Liver (tissue), 3 donors: ENCODE measurements at regions not wholly inside any gene's neighbourhood (a gene's known extent, or its start where the extent isn't known, plus 50 kb on each side); places are given as distances from the start of the nearest gene placed in this dataset.

ENCODE experiments used
- ATF3 ChIP-seq: IDR thresholded peaks from 2 replicates; pipeline ENCODE4 v1.6.1; 2016; ENCODE audit warnings: antibody characterized with exemption
- FOXA1 ChIP-seq: IDR thresholded peaks from 2 replicates; pipeline ENCODE4 v1.6.1; 2016; ENCODE audit warnings: antibody characterized with exemption
- GABPA ChIP-seq, 2 donors: IDR thresholded peaks in 1 of 2; conservative IDR thresholded peaks in 1 of 2; 2 replicates each; pipeline ENCODE4 v1.6.1; 2016; ENCODE audit warnings: antibody characterized with exemption in 2 of 2, mild to moderate bottlenecking in 1 of 2, moderate library complexity in 1 of 2
- HNF4A ChIP-seq, 2 donors: conservative IDR thresholded peaks; 2 replicates each; pipeline ENCODE4 v1.6.1; 2016; ENCODE audit warnings: antibody characterized with exemption in 2 of 2, mild to moderate bottlenecking in 2 of 2
- JUND ChIP-seq, 2 donors: IDR thresholded peaks; 2 replicates each; pipeline ENCODE4 v1.6.1; 2016; ENCODE audit warnings: antibody characterized with exemption in 2 of 2
- RAD21 ChIP-seq, 2 donors: IDR thresholded peaks; 2 replicates each; pipeline ENCODE4 v1.6.1; 2016; ENCODE audit warnings: antibody characterized with exemption in 2 of 2, mild to moderate bottlenecking in 2 of 2
- RXRA ChIP-seq, 2 donors: IDR thresholded peaks; 2 replicates each; pipeline ENCODE4 v1.6.1; 2017 to 2018; ENCODE audit warnings: antibody characterized with exemption in 2 of 2, mild to moderate bottlenecking in 1 of 2
- SP1 ChIP-seq: IDR thresholded peaks from 2 replicates; pipeline ENCODE4 v1.6.1; 2018; ENCODE audit warnings: antibody characterized with exemption, mild to moderate bottlenecking
- TAF1 ChIP-seq: conservative IDR thresholded peaks from 2 replicates; pipeline ENCODE4 v1.6.1; 2016; ENCODE audit warnings: antibody characterized with exemption, mild to moderate bottlenecking
- YY1 ChIP-seq: IDR thresholded peaks from 2 replicates; pipeline ENCODE4 v1.6.1; 2016; ENCODE audit warnings: antibody characterized with exemption, mild to moderate bottlenecking
- ZBTB33 ChIP-seq: IDR thresholded peaks from 2 replicates; pipeline ENCODE4 v1.6.1; 2016; ENCODE audit warnings: antibody characterized with exemption
- TF ChIP-seq, protein P1 (sequence below): fragments of 150-350 bp; IDR thresholded peaks from 2 replicates; pipeline ENCODE4 v1.5.1; 2017; ENCODE audit warnings: improper control_type of control experiment, low read depth, low read length; ENCODE audit not compliant: missing input control
- TF ChIP-seq, protein P2 (sequence below): IDR thresholded peaks from 2 replicates; pipeline ENCODE4 v1.6.1; 2016; ENCODE audit warnings: antibody characterized with exemption
- TF ChIP-seq, protein P3 (sequence below): IDR thresholded peaks from 2 replicates; pipeline ENCODE4 v1.6.1; 2016; ENCODE audit warnings: antibody characterized with exemption, mild to moderate bottlenecking
- donor health status: healthy.
- donor health status: healthy.

GRCh38 chr3:148535001-148535400 lies 162.7 kb upstream of the AGTR1 start:
- no peak for TF ChIP-seq GABPA (IDR thresholded peaks at IDR 0.05 in 1 of 2, conservative IDR thresholded peaks at IDR 0.05 in 1 of 2)
- TF ChIP-seq, protein P1, sequence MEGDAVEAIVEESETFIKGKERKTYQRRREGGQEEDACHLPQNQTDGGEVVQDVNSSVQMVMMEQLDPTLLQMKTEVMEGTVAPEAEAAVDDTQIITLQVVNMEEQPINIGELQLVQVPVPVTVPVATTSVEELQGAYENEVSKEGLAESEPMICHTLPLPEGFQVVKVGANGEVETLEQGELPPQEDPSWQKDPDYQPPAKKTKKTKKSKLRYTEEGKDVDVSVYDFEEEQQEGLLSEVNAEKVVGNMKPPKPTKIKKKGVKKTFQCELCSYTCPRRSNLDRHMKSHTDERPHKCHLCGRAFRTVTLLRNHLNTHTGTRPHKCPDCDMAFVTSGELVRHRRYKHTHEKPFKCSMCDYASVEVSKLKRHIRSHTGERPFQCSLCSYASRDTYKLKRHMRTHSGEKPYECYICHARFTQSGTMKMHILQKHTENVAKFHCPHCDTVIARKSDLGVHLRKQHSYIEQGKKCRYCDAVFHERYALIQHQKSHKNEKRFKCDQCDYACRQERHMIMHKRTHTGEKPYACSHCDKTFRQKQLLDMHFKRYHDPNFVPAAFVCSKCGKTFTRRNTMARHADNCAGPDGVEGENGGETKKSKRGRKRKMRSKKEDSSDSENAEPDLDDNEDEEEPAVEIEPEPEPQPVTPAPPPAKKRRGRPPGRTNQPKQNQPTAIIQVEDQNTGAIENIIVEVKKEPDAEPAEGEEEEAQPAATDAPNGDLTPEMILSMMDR, result no peak
- TF ChIP-seq JUND (IDR thresholded peaks at IDR 0.05), result no peak
- TF ChIP-seq YY1, result no peak
- TF ChIP-seq, protein P2, sequence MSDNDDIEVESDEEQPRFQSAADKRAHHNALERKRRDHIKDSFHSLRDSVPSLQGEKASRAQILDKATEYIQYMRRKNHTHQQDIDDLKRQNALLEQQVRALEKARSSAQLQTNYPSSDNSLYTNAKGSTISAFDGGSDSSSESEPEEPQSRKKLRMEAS, result no peak
- no peak for TF ChIP-seq RXRA (IDR thresholded peaks at IDR 0.05)
- TF ChIP-seq ZBTB33, result no peak
- TF ChIP-seq, protein P3, sequence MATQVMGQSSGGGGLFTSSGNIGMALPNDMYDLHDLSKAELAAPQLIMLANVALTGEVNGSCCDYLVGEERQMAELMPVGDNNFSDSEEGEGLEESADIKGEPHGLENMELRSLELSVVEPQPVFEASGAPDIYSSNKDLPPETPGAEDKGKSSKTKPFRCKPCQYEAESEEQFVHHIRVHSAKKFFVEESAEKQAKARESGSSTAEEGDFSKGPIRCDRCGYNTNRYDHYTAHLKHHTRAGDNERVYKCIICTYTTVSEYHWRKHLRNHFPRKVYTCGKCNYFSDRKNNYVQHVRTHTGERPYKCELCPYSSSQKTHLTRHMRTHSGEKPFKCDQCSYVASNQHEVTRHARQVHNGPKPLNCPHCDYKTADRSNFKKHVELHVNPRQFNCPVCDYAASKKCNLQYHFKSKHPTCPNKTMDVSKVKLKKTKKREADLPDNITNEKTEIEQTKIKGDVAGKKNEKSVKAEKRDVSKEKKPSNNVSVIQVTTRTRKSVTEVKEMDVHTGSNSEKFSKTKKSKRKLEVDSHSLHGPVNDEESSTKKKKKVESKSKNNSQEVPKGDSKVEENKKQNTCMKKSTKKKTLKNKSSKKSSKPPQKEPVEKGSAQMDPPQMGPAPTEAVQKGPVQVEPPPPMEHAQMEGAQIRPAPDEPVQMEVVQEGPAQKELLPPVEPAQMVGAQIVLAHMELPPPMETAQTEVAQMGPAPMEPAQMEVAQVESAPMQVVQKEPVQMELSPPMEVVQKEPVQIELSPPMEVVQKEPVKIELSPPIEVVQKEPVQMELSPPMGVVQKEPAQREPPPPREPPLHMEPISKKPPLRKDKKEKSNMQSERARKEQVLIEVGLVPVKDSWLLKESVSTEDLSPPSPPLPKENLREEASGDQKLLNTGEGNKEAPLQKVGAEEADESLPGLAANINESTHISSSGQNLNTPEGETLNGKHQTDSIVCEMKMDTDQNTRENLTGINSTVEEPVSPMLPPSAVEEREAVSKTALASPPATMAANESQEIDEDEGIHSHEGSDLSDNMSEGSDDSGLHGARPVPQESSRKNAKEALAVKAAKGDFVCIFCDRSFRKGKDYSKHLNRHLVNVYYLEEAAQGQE, result no peak
- TF ChIP-seq SP1, result no peak
- TF ChIP-seq HNF4A (conservative IDR thresholded peaks at IDR 0.05), result no peak
- no peak for TF ChIP-seq ATF3
- no peak for TF ChIP-seq RAD21 (IDR thresholded peaks at IDR 0.05)
- no peak for TF ChIP-seq TAF1
- no peak for TF ChIP-seq FOXA1
